NCI-H460 (cell line): ENCODE measurements at regions not wholly inside any gene's neighbourhood (a gene's known extent, or its start where the extent isn't known, plus 50 kb on each side); places are given as distances from the start of the nearest gene placed in this dataset.

Experiments
- DNase-seq: peaks from one replicate; pipeline ENCODE4 v3.0.0-alpha.2; 2016; ENCODE audit warnings: low read depth; ENCODE audit errors: extremely low read depth

- no peak for DNase-seq
These were observed 220.3 kb downstream of the SPATA31D1 start for GRCh38 chr9:82208741-82209450.

DNA sequence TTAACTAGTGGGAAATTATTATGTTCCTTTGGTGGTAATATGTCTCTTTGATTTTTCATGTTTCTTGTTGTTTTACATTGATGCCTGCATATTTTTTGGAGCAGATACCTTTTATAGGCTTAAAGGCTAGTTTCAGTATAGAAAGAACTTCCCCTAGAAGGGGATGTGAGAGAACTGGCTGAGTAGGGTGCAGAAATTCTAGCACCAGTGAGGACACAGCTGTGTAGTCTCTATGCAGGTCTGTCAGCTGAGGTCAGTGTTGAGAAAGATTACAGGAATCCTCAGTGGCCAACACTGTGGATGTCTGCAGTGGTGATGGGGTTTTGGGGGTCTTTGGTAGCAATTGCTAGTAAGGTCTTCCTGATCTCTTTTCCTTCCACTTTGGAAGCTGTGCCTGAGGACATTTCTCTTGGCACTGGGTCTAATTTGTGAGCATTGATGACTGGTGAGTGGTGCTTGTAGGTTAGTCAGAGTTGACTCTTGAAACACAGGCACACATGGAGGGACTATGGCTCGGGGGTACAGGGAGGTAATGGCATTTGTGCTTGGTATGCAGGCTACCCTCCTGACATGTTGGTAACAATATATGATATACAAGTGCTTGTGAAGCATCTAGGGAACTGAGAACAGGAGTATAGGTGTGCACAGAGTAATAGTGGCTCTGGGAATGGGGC lies 221.4 kb downstream of the SPATA31D1 start:
- no peak for DNase-seq

DNA sequence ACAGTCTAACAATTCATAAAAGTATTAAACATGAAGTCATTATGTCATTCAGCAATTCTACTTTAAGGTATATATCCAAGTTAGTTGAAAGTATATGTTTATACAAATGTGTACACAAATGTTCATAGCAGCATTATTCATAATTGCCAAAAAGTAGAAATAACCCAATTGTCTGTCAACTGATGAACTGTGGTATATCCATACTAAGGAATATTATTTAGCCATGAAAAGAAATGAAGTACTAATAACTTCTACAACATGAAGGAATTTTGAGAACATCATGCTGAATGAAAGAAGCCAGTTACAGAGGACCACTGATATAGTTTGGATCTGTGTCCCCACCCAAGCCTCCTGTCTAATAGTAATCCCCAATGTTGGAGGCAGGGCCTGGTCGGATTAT lies 224.3 kb downstream of the SPATA31D1 start:
- DNase-seq, result no peak

DNA sequence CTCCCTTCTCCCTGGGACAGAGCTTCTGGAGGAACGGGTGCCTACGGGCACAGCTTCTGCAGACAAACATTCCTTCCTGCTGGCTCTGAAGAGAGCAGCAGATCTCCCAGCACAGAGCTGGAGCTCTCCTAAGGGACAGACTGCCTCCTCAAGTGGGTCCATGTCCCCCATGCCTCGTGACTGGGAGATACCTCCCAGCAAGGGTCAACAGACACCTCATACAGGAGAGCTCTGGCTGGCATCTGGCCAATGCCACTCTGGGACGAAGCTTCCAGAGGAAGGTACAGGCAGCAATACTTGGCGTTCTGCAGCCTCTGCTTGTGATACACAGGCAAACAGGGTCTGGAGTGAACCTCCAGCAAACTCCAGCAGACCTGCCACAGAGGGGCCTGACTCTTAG lies 227.9 kb downstream of the SPATA31D1 start:
- DNase-seq, result no peak

GRCh38 chr9:82223442-82223841 lies 234.9 kb downstream of the SPATA31D1 start:
- DNase-seq, result no peak

- DNase-seq, result no peak
These were observed 242.8 kb downstream of the SPATA31D1 start for GRCh38 chr9:82231411-82231810.

DNA sequence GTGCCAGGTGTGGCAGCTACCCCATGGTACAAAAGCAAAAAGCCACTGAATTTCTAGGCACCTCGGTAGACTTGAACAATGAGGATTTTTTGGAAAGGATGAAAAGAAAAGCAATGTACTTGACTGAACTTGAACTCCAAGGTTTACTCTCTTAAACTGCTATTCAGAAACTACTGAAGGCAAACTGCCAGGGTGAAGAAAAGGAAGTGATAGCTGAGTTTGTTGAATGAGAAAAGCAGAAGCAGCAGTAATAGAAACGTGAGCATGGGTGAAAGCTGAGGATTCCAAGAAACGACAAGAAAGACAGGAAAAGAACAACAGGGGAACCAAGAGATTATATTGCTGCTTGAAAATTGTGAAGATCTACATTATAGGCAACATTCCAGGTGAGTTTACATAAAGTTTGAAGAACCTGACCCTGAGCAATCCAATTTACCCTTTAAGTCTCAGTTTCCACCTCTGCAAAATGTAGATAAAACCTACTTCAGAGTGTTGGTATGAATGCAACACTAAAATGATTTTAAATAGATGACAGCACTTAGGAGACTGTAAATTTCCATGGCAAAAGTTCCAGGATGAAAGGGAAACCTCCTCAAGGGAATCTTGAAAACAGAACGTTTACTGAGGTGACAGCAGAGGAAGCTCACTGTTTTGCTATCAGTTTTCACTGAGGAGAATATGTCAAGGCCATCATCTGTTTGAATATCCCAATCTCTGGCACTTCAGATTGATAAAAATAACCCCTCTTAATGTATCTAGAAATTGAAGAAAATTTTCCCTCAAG lies 245.8 kb downstream of the SPATA31D1 start:
- DNase-seq, result no peak

DNA sequence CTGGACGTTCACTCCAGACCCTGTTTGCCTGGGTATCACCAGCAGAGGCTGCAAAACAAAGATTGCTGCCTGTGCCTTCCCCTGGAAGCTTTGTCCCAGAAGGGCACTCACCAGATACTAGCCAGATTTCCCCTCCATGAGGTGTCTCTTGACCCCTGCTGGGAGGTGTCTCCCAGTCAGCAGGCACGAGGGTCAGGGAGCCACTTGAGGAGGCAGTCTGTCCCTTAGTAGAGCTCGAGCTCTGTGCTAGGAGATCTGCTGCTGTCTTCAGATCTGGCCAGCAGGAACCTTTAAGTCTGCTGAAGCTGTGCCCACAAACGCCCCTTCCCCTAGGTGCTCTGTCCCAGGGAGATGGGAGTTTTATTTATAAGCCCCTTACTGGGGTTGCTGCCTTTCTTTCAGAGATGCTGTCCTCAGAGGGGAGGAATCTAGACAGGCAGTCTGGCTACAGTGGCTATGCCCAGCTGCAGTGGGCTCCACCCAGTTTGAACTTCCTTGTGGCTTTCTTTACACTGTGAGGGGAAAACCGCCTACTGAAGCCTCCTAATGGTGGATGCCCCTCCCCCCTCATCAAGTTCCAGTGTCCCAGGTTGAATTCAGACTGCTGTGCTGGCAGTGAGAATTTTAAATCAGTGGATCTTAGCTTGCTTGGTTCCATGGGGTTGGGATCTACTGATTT lies 253.9 kb downstream of the SPATA31D1 start:
- no peak for DNase-seq

GRCh38 chr9:82247318-82247717 lies 258.7 kb downstream of the SPATA31D1 start:
- DNase-seq, result no peak

- no peak for DNase-seq
These were observed 263.5 kb downstream of the SPATA31D1 start for GRCh38 chr9:82252116-82252515.

DNA sequence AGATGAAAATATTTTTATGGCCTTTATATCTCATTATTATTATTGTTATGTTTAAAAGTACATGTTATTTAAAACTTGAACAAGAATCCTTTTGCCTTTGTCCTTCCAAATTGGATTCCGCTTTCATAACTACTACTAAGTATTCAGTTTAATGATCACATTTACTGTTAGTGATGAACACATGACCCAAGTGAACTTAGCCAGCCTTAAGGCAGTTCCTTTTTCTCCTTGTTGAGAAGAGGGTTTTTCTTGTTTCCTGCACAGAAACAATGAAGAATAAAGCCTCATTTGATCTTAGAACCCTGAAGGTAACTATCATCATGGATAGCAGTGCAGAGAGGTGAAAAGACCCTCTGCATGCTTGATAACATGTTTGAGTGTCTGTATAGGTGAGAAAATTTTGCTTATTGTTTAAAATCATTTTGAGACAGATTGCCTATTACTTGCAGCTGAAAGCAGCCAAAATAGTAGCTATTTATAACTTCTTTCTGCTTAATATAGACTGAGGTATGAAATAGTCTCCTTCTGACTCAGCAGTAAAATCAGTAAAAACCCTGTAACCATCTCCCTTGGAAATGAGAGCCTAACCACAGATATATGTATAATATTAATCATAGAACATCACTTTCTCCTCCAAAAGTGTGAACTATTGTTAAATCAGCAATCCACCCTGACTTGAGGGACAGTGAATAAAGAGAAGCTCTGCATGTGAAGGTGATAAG lies 266.2 kb downstream of the SPATA31D1 start:
- DNase-seq, result no peak

- no peak for DNase-seq
These were observed 267.1 kb downstream of the SPATA31D1 start for GRCh38 chr9:82255481-82256176.

DNA sequence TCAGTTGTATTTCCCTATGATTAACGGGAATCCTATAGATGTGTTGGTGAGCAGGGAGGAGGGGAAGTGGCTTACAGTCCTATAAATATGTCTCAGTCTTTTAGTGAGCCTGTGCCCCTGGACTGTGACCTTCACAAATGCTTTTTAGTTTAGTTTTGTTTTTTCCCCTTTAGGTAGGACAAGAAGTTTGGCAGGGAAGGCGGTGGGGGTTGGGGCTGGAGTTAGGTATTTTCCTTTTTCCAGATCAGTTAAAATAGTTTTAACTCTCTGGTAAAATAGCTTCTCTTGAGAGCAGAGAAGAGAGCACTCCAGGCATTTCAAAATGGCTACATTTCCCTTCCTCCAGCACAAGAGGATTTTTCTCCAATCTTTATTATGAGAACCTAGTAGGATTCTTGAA lies 272.1 kb downstream of the SPATA31D1 start:
- no peak for DNase-seq

GRCh38 chr9:82263619-82264018 lies 275.0 kb downstream of the SPATA31D1 start:
- DNase-seq, result no peak

DNA sequence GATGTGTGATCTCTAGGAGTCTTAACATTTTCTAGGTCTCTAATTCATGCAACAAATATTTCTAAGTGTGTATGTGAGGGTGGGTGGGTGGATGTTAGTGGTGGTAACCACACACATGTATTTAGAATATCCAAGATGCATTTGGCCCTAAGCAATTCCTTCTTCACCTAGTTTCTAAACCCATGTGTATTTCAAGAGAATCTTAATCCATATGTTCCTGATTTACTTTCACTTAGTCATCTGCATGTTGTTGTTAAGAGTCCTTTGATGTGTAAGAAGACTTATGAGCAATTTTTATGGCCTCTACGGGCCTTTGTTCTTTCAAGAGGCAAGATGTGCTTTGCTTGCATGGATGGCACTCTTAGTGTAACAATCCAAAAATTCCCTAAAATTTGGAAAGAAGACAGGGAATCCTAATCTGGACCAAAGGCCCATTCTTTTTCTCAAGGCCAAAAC lies 282.6 kb downstream of the SPATA31D1 start:
- no peak for DNase-seq

DNA sequence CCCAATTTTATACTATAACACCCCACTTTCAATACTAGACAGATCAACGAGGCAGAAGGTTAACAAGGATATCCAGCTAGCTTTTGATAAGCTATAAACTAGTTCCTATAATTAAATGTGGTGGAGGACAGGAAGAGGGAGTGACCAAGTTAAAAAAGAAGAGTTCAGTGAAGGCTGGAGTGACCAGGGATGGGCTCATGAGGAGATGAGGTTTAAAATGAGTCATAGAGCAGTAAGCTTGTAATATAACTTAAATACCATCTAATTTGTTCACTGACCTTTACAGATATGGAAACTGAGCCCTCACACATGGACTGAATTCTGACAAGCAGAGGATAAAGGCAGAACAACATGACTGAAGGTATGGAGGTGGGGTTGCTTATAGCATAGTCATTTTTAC lies 284.5 kb downstream of the SPATA31D1 start:
- no peak for DNase-seq

- no peak for DNase-seq
These were observed 286.8 kb downstream of the SPATA31D1 start for GRCh38 chr9:82275258-82275927.

DNA sequence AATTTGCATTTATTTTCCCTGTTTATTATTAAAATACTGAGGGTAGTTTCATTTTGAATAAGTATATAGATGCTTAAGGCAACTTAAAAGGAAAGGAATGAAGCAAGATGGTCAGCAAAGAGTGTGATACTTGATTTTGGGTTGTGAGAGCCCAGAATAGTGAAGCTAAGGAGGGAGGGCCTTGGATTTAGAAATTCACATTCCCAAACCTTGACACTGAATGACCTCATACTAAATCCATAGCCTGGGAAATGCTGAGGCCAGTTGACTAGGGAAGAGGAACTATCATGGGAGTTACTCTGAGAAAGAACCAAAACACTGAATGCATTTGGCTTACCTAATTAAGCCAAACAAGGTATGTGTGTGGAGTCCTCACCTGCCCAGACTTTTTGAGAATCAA lies 292.5 kb downstream of the SPATA31D1 start:
- DNase-seq, result no peak

DNA sequence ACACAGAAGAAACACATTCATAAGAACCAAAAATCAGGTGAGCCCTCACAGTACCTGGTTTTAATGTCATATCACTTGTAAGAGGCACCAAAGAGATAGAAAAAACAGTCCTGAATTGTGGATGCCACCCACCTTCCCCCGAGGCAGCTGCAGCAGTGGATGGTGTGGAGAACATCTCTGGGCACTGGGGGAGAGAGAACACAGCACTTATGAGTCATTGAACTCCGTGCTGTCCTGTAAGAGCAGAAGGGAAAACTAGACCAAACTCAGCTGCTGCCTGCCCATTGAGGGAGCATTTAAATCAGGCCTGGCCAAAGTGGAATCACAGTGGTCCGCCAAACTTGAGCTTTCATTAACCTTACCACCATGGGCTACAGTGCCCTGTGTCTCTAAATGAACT lies 296.2 kb downstream of the SPATA31D1 start:
- DNase-seq, result no peak
